Central memory CD4-positive, alpha-beta T cell (primary cell): ENCODE measurements at regions not wholly inside any gene's neighbourhood (a gene's known extent, or its start where the extent isn't known, plus 50 kb on each side); places are given as distances from the start of the nearest gene placed in this dataset.
A peak's percentile ranks its signal among the peaks of the same experiment; 100 is the strongest.

ENCODE experiments used
- DNase-seq: peaks from one replicate; pipeline ENCODE4 v3.0.0; 2022

DNA sequence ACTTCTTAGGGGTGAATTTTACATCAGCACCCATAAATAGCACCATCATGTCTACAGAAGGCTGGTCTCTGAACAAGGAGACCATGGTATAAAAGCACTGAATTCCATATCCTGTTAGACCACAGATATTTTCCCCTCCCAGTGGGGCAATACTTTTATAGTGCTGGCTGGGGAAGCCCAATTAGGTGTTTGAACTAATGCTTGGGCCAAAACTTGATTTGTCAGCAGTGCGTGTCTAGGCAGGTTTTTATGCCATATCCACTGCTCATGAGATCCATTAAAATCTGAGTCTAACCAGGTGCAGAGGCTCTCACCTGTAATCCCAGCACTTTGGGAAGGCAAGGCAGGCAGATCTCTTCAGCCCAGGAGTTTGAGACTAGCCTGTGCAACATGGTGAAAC, 623.0 kb downstream of the NPHP4 start:
- DNase-seq, result no peak

DNA sequence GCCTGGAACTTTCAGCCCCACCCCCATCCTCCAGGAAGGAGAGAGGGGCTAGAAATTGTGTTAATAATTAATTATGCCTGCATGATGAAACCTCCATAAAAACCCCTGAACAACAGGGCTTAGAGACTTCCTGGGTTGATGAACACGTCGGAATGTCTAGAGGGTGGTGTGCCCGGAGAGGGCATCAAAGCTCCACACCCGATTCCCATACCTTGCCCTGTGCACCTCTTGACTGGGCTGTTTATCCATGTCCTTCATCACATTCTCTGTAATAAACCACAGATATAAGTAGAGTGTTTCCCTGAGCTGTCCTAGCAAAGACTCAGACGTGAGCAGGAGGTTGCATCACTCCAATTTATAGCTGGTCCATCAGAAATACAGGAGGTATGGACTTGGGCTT, 624.0 kb downstream of the NPHP4 start:
- no peak for DNase-seq

DNA sequence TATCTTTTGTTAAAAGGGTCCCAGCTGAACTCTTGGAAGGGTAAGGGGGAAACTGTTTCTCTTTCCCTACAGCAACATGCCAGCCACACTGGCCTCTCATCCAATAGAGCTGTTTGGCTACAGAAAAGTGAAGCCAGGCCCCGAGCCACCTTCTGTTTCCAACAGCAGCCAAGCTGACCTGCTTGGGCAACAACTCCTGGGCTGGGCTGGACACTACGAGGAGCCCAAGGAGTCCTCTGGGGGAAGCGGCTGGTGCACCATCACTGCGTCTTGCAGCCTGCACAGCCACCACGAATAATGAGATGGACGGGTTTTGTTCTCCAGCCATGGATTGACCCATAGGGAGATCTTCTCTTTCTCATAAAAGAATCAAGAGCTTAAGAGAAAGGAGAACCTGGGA, 624.9 kb downstream of the NPHP4 start:
- DNase-seq, result no peak

DNA sequence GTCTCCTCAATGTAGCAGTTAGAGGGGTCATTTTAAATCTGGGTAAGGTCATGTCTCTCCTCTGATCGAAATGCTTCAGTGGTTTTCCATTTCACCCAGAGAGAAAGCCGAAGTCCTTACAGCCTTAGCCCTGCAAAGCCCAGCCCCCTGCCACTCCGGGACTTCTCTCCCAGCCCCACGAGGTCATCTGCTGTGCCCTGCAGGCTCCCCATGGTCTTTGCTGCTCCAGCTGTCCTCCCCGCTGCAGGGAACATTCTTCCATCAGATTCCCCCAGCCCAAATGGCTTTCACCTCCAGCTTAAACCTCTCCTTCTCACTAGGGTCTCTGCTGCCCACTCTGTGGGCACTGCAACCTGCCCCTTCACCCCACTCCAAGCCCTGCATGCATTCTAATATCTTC, 626.5 kb downstream of the NPHP4 start:
- DNase-seq, result no peak

DNA sequence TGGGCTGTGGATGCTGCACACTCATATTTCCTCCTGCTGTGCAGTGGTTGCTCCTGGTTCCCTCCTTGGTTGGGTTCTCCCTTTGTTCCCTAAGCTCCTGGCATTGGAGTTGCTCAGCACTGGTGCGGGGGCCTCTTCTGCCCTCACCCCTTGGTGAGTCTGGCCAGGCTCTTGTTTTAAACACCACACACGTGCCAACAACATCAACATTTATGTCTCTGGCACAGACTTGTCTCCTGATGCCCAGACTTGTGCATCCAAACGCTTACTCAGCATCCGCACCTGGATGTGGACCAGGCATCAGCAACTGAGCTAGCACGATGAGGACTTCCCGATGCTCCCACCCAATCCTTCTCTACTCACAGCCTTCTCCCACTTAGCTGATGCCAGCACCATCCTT, 627.6 kb downstream of the NPHP4 start:
- no peak for DNase-seq

DNA sequence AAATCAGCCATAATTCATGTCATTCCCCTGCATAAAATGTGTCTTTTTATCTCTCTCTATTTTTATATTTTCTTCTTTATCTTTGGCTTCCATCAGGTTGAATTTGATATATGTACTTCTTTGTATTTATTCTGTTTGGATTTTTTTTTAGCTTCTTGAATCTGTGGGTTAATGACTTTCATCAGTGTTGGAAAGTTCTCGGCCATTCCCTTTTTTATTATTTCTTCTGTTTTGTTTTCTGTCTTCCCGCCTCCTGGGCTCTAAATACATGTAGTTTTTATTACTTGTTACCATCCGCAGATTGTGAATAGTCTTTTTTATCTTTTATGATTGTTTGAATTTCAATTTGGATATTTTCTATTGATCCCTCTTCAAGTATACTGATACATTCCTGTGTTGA, 637.5 kb downstream of the NPHP4 start:
- DNase-seq, result no peak

DNA sequence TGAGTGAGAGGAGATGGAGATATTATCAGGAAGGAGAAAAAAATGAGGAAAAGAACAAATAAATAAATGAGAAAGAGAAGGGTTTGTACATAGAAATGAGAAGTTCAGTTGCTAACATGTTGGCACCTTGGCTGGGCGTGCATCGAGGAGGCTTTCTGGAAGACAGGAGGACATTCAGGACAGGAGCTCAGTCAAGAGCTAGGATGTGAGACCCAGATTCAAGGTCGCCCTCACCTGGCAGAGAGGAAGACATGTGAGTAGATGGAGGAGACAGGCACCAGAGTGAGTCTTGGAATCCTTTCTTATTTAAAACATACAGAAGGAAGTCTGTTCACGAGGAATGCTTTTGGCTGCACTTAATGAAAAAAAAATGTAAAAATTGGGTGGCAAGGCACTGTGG, 640.9 kb downstream of the NPHP4 start:
- DNase-seq, result no peak

DNA sequence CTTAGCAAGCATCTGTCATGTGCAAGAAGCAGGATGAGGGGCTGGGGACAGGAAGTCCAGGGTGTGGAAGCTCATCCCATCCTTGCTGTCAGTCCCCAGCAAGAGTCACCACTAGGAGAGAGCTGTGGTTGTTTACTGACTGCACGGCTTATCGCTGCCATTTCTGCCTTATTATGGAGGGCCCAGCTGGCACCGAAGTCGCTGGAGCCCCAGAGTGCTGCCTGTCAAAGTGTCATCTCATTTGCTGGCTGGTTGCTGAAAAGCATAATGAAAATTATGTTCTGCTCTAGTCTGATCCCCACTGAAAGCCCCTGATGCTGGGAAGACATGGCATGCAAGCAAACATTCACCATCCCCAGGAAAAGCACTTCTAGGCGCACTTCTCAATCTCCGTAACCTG, 642.7 kb downstream of the NPHP4 start:
- DNase-seq, result no peak

DNA sequence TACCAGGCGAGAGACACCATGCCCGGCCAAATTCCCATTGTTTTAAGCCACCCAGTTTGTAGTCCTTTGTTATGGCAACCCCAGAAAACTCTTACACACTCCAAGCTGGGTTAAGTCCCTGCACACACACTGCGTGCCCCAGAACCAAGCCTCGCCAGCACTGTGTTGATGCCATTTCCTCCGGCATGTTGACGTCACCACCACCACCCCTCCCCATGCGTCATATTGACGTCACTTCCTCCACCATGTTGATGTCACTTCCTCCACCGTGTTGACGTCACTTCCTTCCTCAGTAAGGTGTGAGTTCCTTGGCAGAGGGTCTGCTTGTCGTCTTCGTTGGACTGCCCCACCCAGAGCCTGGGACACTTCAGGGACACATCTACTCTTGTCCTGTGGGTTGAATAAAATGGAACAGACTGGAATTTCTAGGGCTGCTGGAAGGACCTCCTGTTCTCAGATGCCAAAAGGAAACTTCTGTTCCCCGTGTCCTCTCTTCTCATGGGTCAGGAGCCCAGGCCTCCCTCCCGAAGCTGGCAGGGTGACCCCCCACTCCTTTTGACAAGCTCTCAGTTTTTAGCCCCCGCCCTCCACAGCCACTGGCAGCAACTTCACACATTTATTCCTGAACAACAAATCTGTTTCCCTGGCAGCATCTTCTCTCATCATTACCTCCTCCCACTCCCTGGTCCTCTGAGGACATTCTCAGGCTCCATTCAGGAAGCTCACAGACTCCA, 643.3 kb downstream of the NPHP4 start:
- DNase-seq, result peak; percentile 26

DNA sequence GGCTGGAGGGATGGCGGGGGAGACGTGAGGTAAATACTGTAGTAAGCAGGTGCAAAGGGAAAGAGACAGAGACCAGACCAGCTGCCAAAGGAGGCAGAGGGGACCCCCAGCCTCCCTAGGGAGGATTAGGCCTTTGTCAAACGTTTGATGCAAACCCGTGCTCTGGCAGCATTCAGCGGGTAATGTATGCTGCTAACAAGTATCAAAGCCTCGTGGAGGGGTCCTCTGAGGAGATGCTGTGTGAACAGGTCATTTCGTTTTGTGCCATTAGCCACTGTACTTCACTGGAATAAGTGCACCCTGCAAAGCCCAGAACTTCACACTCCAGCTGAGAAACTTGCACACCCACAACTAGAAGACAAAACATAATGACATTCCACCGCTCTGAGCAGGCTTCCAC, 644.5 kb downstream of the NPHP4 start:
- DNase-seq, result no peak

DNA sequence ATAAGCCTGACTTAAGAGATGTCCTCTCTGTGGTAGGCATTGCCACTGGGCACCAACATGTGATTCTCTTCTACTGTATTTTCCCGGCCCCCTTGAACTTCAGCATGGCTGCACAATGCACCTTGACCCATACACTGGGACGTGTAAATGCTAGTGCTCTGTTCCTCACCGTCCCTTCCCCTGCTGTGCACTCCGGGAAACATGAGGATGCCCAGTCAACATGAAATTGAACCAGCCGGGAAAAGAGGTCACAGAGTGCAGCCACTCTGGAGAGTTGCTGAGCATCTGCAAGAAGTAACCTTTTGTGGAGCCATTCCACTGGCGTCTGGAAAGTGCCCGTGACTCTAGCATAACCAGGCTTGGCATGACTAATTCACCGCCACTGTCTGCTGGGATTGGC, 646.7 kb downstream of the NPHP4 start:
- DNase-seq, result no peak

DNA sequence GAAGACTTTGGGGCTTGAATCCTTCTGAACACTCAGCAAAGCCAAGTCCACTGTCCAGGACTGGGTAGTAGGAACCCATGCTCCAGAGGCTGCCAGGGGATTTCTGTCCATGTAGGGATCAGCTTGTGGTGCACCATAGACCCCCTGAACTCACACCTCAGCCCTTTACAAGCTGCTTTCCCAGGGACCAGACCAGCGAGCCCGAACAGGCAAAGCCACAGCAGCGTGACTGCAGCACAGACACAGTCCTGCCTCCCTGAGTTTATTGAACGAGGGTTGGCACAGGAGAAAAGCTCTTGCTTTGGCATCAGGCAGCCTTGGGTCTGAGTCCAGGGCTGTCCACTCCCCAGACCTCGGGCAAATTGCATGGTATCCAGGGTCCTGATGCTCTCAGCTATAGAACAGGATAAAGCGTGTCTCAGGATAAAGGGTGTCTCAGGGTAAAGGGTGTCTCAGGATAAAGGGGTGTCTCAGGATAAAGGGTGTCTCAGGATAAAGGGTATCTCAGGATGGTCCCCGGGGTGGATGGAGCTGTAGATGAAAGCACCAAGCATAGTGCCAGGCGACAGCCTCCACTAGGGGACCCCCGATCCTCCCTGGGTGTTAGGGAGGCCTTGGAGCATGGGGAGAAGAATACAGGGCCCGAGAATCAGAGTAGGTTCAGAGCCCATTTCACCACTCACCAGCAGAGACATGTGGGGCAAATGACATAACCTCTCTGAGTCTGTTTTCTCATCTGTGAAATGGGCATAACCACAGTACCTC, 648.8 kb downstream of the NPHP4 start:
- DNase-seq, result no peak

DNA sequence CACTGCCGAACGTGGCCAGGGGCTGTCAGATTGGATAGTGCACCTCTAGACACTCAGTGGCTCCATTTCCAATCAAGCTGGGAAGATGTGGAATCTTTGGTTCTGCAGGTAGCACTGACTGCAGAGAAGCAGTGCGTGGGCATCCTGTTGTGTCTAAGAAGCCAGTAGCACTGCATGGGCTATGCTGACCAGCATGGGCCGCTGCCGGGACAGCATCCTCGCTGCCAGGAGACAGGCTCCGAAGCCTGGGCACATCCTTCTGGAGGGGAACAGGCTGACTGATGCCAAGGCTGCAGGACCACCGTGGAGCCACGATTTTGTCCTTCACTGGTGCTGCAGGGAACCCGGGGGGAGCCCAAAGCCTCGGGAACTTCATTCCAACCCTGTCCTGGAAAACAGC, 649.4 kb downstream of the NPHP4 start:
- no peak for DNase-seq

DNA sequence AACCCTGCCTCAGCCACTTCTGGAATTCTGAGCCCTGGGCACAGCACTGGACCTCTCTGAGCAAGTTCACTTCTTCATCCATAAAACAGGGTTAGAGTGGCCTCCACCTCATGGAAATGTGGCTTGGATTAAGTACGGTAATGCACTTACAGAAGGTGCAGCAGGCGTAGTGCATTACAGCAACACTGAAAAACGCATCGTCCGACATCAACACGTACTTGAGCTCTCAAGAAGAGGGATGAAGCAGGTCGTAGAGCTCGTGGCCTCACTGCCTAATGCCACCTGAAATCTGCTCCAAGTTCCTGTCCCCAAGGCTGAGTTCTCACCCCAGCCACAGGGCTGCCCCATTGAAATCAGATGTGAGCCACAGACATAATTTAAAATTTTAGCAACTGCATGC, 650.1 kb downstream of the NPHP4 start:
- no peak for DNase-seq

DNA sequence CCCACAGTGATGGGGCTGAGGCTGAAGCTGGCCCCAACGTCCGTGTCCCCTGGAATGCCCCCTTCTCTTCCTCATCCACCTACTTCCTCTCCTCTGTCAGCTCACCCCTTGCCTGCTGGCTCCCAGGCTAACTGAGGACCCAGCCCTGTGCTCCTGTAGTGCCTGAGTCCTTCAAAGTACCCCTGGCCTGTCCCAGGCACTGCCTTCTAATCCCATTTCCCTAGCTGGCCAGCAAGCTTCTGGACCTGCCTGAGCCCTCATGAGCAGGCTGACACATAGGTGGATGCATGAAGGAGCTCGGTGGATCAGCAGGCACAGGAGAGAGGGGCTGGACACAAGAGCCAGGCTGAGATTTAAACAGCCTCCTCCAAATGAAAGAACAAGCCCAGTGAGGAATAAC, 650.8 kb downstream of the NPHP4 start:
- DNase-seq, result no peak

DNA sequence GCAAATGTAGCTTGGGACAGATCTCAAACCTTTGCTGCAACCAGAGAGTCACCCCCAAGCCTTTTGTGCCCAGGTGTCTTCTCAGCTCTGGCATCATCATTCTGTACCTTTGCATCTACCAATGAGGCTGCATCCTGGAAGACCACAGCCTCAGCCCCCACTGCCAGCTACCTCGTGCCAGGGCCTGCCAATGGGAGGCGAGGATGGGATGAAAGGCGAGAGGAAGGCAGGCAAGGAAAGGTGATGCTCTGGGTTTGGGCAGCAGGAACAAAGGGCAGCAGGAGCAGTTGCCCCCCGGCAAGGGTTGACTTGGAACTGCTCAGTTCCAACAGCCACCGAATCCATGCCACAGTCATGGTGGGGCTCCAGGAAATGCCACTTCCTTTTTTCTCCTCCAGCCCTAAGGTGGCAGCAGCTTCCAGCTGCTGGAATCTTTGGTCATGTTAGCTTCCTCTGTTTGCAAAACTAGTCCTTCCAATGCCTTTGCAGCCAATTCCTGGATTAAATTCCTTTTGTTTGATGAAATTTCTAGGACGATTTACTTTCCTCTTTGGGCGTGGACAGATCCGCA, 651.6 kb downstream of the NPHP4 start:
- no peak for DNase-seq

DNA sequence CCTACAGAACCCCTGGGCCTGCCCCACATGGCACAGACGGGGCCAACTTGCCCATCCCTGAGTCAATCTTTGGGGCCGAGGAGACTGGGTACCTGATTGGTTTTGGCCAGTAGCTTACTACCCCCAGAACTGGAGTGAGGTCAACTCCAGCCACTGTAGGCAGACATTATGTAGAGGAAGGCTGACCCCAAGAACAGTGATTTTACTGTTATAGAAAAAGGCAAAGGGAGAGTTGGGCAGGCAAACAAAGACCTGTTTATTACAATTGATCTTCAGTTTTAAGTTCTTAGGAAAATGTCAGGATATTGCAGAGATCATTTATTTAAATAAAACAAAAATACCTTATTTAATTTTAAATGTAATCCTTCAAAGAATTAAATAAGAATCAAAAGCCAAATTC, 653.8 kb downstream of the NPHP4 start:
- no peak for DNase-seq

DNA sequence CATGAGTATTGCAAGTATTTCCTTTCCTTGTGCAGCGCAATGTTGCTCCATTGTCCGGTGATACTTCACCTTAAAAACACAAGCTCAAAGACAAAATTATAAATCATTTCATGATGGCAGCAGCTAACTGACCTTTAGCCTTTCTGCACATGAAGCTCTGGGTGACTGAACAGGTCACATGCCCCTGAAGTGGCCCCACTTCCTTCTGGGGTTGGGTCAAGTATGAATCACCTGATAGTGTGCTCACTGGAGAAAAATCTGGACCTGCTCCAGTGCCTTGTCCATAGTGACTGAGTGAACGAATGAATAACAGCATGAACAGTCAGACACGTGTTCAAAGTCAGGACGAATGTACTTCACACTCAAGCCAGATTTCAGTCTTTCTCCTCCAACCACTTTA, 658.9 kb downstream of the NPHP4 start:
- DNase-seq, result no peak

DNA sequence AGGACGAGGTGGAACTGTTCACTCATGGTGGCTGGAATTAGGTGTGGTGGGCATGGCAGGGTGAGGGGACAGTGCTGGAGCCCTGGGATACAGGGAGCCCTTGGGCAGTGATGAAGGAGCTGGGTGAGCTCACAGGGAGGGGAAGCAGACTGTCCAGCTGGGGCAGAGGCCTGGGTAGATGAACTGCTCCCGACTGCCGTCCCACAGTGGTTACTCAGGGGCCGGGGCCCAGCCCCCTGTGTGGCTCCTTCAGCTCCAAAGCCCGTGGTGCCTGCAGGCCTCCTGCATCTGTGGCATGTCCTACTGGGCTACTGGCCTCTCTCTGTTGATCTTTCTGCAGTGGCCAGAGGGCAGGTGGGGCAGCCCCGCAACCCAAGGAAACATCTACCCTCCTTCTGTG, 661.1 kb downstream of the NPHP4 start:
- DNase-seq, result no peak

DNA sequence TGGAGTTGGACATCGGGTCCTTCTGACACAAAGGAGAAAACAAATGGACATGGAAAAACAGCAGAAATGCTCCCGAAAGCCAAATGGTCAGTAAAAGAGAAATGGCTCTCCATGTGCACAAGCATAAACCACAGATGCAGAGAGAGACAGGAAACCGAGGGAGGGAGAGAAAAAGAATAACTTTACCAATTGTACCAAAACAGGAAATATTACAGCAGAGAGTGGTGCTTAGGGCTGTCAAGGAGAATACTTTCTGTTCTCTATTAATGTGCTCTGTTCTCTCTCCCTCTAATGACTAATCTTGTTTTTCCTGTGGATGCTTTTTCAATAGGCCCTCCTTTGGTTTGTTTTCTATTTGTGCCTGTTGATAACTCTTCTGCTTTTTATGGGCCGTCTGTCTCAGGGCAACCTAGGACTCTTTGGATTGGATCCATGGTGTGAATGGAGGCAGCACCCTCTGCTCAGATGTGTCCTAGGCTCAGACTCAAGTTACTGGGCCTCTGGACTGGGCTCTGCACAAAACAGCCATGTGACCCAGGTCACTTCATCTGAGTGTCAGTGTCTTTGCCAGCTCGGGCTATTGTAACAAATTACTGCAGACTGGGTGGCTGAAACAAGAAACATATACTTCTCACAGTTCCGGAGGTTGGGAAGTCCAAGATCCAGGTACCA, 663.0 kb downstream of the NPHP4 start:
- DNase-seq, result no peak

DNA sequence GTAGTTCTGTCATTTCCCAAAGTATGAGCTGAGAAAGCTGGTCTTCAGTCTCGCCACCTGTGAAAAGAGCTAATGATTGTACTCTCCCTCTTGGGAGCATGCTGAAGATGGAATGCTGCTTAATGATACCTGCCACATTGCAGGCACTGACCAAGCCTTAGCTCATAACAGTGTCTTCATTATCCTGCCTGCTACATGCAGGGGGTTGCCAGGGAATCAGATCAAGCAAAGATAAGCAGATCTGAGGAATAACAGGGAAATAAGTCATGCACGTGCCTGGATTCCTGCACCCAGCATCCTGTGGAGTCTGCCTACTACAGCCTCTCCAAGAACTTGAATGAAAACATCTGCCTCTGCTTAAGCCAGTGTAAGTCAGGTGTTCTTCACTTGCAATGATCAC, 667.3 kb downstream of the NPHP4 start:
- DNase-seq, result no peak

DNA sequence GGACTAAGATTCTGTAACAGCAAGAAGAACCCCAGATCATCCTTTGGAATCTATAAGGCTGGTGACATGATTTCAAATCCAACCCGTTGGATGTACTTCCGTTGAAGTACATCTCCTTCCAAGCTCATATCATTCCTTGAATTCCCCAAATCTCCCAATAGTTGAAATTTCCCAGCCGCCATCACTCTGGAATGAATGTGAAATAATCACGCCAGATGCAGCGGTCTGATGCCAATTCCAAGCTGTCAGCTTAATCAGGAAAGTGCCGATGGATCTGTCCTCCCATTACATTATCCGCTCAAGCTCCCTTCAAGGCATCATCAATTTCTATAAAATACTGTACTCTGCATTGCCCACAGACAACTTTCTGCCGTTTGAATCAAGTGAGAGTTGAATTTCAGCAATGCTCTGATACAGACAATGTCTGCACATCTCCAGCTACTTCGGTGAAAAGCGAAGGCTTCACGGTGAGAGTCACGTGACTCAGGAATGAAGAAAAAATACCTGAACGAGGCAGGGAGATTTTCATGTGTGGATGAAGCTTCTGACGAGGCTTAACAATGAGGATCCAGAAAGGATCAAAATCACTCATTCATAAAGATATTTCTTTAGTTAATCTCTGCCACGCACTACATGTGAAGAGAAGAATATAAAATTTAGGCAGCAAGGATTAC, 663.9 kb downstream of the AJAP1 start:
- DNase-seq, result no peak

DNA sequence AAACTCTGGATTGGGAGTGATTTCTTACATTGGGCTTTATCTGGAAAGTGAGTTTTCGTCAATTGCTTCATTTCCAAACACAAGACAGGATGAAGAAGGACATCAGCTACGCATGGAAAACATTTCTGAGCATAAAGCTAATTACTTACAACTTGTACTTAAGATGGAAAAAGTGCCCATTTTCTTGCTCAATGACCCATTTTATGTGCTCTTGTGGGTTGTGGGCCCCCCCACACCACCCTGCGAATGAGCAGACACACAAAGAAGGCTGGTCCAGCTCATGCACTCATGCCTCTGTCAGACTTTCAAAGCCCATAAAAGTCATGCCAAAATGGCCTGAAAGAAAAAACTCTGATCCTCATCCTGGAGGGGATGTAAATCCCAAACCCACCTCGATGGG, 663.0 kb downstream of the AJAP1 start:
- no peak for DNase-seq
